HG02870 (cell line): ENCODE measurements at regions not wholly inside any gene's neighbourhood (a gene's known extent, or its start where the extent isn't known, plus 50 kb on each side); places are given as distances from the start of the nearest gene placed in this dataset.

Experiments used
- ATAC-seq: cut with Tn5 transposase; IDR thresholded peaks from one replicate; pipeline ENCODE4 v1.9.1; 2021; ENCODE audit warnings: mild to moderate bottlenecking, moderate library complexity; ENCODE audit not compliant: unreplicated experiment

DNA sequence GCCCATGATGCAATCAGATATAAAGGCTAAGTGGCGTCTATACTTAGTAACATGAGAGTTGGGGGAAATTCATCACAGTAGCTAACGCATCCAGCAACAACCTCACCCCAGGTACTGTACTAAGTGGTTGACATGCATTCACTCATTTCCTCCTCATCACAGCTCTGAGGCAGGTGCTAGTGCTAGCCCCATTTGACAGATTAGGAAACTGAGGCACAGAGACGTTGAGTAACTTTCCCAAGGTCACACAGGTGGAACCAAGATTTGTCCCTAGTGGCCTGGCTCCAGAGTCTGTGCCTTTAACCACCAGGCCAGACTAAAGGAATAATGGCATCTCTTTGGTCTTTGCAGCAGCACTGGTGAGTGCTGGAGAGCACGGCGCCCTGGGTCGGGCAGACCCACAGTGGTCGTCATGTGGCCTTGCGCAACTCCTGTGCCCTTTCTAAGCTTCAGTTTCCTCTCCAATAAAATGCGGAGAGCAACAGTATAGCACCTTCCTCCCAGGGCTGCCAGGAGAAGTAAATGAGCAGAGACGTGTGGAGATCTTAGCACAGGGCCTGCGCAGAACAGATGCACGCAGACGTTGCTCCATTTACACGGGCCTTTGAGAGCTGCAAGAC, 186.4 kb downstream of the BCOR start:
- no peak for ATAC-seq

DNA sequence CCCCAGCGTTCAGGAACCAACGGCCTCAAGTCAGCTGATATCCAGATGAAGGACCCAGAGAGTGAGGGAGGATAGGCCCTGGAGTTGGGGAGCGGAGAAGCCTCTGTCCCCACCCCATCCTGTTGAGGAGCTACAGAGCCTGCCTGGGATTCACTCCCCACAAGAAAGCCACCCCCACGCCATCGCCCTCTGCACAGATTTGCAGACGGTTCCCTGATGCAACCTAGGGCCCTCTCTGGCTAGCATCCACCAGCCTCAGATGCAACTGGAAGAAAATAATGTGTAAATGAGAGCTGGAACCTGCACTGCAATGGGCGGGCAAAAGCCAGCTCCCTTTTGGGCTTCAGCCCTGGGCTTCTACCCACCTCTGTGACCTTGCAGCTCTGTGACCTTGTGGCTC, 185.6 kb downstream of the BCOR start:
- no peak for ATAC-seq

DNA sequence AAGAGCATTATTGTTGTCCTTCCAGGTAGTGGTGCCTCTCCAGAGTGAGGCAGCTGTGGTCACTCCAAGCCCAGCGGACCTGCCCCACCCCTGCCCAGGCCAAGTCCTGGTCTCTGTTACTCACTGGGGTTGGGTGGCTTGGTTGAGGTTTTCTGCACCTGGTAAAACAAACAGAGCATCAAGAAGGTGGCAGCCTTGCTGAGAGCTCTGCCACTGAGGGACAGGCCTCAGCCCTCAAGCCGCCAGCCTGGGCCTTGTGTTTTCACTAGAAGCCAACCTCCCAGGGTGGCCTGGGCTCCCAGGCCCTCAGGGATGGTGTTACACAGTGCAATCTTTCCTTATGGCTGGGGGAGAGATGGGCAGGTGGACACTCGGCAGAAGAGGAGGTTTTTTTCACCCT, 182.7 kb downstream of the BCOR start:
- ATAC-seq: no peak

DNA sequence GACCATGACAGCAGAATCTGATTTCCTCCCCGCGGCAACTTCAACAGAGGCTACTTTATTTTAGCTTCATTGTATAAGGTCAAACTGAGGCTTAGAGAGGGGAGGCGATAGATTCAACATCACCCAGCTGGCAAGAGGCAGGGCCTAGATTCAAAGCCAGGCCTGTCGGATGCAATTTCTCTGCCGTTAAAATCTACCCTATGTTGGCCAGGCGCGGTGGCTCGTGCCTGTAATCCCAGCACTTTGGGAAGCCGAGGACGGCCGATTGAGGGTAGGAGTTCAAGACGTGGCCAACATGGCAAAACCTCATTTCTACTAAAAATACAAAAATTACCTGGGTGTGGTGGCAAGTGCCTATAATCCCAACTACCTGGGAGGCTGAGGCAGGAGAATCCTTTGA, 182.2 kb downstream of the BCOR start:
- ATAC-seq: no peak

DNA sequence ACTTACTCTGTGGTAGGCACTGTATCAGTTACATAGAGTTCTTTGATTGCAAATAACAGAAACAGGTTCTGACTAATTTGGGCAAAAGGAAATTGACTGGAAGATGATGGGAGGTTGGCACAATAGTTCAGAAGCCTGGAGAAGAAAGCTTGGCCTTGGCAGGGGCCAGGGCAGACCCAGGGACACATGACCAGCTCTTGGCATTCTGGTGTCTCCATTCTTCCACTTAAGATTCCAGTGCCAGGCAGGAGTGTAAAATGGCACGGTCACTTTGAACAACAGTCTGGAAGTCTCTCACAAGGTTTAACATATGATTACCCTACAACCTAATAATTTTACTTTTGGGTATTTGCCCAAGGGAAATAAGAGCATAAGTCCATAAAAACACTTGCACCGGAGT, 175.9 kb downstream of the BCOR start:
- no peak for ATAC-seq

DNA sequence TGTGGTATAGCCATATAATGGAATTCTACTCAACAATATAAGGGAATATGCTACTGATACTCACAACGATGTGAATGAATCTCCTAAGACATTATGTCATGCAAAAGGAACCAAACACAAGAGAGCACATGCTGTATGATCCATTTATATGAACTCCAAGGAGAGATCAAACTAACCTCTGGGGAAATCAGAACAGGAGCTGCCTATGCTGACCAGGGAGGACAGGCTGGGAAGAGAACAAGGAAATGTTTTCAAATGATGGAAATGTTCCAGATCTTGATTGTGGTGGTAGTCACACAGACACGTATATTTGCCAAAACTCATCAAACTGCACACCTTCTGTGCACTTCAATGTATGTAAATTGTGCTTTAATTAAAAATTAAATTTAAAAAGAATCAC, 175.3 kb downstream of the BCOR start:
- no peak for ATAC-seq

DNA sequence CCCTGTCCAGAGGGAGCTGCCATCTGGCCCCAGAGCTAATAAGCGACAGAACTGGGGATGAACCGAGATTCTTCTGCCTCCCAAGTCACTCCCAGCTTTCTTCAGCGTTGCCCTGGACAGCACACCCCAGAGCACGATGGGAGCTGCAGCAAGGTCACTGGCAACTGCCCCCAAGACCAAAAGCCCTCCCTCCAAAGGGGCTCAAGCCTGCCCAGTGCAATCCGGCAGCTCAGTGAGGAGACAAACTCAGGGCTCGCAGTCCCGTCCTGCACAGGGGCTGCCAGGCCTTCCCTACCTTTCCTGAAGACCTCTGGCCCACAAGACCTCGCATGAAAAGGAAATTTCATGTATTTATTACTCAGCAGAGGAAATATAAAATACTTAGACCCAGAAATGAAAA, 174.8 kb downstream of the BCOR start:
- ATAC-seq: no peak

DNA sequence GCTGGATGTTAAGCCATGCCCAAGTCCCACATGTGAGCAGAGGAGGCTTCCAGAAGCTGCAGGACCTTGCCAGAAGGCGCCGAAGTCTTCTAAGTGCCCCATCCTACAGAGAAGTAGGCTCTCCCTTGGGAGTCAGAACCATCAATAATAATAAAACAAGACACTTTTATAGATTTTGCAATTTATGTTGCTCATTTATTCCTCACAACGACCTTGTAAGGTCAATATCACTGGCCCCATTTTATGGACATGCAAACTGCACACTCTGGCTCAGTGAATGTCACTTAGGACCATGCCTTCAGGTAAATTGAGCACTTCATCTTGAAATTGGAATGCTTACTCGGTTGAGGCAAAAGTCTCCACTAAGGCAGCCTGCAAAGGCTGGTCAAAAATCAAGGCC, 170.4 kb downstream of the BCOR start:
- no peak for ATAC-seq

DNA sequence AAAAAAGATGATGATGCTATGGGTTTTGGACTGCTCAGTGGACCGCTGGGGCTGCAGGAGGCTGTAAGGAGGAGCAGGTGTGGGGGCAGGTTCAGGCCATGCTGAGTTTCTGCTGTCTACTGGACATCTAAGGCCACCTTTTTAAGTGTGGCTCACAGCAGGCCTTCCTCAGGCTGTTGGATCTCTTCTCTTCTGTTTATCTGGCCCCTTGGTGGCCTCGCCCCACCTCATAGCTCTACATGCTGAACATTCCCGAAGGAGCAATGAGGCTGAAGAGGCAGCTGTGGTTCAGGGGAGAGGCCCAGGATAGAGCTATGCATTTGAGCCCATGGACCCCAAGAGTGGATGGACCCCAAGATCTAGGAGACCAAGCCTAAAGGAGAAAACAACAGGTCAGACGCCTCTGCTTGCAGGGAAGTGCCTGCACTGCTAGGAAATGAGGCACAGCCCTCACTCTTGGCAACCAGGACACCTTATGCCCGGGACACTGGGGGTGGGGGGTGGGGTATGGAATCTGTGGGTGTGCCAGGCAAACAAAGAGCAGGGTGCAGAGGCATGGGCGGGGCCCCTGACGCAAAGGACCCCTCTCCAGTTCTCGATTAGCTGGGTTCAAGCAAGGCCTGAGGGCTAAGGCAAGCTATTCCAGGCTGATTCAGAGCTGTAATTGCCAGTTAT, 168.9 kb downstream of the BCOR start:
- ATAC-seq: no peak

DNA sequence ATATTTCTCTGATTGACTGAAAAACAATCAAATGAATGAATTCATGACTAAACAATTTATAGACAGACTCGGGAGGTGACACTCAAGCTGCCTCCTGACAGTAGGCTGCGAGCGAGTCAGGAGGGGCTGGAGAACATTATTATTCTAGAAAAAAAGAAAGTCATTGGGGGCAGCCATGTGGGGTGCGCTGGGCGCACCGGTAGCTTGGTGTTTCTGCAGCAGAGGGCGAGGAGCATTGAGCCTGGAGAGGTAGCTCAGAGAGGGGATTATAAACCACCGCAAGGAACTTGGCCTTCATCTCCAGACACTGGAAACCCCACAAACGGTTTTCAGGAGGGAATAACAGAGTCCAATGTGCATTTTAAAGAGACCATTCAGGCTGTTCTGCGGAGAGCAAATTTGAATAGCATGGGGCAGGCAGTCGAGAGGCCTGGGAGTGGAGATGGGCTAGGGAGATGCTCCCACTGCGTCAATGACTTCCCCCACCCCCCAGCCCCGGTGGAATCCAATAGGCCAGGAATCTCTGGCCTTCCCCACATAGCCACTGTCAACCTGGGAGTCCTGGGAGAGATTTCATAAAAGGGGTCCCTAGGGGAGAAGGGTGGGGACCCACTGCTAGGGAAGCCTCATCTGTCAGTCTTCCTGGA, 168.3 kb downstream of the BCOR start:
- no peak for ATAC-seq

DNA sequence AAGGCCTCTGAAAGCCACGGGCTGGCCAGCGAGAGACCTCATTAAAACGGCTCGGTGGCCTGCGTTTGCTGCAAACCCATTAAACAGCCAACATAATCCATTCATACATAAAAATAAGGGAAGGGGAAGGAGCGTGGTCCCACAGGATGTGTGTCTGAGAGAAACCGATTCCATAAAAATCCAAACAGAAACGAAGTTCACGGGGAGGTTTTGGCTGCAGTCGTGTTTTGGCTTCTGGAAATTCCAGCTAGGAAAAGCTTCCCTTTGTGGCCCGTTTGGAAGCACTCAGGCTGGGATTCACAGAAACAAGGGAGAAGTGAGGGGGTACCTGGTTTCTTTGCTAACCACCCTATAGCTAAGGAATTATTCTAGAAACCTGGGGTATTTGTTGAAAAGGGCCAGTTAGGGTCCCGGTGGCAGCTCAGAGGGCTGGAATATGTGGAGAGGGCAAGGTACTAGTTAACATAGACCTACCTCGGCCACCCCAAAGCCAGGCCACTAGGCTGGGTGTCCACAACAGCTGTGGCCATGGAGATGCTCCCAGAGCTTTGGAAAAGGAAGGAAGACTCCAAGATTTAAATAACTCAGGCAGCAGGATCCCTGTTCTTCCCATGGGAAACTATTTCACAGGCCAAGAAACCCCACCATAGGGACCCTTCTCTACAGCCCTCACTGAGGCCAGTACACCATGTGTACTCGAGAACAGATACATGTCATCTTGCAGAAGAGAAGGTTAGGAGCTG, 166.8 kb downstream of the BCOR start:
- ATAC-seq: no peak

DNA sequence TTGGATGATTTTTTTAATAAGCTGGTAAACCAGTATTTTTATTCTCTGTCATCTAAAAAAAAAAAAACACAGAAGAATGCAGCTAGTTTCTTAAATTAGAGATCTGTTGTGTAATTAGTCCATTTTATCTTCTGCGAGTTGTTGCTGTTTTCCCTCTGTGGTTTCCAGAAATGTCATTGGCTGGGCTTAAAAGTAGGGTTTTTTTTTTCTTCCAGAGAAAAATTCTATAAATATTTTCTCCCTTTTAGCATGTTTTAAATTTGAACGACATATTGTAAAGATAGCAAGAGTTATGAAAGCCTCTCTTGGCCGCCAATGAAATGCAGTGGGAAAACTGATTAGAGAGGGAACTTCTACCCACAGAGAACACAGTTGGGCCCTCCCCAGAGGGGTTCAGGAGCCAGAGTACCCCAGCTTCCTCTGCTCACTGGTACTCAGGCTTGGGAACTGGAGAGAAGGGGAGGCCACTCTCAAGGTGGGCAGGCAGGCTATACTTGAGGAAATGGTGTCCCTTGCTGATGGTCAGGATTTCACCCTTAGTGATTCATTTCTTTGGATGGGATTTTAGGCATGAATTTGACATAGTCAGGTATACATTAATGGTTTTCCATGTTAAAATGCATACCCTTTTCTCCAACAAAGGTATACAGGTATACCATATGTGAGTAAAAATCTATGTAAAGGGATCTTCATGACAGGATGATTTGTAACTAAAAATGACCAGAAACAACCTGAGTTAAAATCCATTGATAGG, 166.1 kb downstream of the BCOR start:
- no peak for ATAC-seq

DNA sequence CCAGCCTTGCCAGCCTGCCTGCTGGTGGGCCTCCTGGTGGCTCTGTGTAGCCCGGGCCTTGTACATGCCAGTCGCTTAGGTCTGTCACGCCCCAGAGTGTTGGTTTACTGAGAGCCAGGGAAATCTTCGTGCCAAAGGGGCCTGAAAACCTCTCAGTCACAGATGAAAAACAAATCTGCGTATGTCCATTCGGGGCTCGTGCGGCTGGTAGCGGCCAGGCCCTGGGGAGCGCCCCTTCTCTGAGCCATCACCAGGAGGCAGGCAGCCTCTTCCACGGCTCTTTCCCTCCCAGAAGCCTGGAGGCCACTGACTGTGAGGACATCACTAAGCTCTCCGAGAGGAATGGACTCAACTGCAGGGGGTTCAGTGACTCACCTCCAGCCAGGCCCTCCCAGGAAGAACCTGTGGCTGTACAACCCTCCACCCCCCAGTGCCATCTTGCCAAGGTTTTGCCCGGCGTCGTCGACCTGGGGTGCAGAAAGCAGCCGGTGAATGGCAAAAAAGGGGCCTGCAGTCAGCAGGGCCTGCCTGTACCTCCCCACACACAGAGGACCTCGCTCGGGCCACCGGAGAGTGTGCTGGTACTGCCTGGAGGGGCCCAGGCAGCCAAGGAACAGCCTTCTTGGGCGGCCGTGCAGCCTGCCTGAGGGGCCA, 162.2 kb downstream of the BCOR start:
- ATAC-seq: no peak

DNA sequence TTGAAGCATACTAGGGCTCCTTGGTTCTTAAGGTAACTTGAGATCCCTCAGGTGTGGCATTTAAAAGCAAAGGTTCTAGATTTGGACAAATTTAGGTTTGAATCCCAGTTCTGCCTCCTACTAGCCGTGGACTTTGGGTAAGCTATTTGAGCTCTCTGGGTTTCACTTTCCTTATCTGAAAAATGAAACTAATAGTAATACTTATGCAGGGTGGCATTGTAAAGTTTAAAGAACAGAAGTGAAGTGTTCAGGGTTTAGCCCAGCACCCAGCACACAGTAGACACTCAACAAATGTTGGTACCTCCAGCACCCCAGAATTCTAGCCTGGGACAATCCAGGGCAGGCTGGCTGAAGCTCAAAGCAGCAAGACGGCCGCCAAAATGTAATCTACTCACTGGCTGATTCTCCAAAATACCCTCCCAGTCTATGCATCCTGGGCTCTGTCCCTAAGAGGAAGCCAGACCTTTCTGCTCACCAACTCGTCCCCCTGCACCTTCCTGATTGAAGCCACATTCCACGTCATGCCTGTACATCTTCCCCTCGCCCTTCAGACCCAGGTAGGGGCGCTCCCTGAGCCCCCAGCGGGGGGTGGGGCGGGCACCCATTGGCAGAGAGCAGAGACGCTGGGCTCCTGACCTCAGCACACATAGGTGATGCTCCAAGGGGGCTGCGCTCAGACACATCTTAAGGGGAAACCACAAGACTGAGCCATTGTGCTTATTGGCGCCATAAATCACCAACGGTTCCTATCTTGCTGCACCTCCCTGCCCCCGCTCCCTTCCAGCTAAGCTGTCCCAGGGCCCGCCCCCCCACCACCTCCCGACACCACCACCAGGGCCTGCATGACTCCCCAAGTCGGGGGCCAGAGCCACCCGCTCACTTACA, 160.6 kb downstream of the BCOR start:
- no peak for ATAC-seq

DNA sequence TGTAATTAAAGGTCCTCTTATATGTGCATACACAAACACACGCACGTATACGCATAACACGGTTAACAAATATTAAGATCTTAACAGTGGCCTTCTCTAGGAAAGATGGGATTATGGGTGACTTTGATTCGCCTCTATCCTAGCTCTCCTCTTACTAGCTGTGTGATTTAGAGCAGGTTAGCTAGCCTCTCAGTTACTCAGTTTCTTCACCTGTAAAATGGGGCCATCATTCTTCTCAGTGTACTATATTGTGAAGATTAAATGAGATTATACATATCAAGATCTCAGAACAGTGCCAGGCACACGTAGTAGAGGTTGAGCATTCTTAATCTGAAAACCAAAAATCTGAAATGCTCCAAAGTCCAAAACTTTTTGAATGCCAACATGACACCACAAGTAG, 159.3 kb downstream of the BCOR start:
- no peak for ATAC-seq

DNA sequence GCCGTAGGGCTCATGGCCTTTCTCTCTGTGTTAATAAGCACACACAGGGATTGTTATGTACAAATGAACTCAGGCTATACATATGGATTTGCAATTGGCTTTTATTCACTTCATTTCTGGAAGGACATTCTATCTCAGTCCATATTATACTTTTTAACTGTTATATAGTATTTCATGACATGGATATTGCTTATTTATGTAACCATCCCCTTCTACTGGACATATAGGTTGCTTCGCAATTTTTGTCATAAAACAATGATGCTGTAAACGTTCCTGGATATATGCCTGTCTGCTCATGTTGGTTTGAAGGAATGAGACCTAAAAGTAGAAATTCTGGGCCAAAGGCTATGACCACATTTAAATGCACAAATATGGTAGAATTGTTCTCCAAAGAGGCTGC, 158.1 kb downstream of the BCOR start:
- ATAC-seq: no peak

DNA sequence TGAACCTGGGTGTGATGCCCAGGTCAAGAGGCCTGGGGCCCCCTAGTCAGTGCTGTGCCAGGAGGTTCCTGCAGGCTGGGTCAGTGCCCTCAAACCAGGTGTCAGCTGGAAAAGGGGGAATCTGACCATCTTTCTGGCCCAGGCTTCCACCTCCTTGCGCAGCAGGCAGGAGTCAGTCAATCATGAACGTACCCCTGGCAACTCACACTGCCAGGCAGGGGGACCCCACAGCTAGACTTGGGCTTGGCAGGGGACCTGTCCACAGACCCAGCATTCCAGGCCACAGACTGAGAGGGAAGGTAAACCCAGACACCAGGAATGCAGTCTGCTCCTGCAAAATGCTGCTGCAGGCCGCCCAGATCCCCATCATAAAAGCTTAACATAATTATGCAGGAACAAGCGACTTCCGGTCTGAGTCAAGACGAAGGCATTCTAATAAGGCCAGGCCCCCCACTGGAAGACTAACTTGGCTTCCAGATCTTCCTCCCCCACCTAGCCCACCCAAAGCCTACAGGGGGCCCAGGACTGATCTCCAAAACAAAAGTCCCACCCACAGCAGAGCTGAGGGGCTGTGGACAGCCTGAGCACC, 156.3 kb downstream of the BCOR start:
- no peak for ATAC-seq

DNA sequence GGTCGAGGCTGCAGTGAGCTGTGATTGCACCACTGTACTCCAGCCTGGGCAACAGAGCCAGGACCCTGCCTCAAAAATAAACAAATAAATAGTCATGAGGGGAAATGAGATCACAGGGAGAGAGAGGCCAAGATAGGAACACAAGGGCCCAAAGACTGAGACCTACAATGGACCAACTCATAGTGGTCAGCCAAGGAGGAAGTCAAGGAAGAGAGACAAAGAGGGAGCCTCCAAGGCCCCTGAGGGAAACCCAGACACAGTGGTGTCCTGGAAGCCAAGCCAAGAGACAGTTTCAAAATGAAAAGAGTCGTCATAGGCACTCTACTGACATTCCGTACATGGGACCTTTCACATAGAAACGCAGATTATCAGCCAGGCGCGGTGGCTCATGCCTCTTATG, 153.3 kb downstream of the BCOR start:
- ATAC-seq: no peak

DNA sequence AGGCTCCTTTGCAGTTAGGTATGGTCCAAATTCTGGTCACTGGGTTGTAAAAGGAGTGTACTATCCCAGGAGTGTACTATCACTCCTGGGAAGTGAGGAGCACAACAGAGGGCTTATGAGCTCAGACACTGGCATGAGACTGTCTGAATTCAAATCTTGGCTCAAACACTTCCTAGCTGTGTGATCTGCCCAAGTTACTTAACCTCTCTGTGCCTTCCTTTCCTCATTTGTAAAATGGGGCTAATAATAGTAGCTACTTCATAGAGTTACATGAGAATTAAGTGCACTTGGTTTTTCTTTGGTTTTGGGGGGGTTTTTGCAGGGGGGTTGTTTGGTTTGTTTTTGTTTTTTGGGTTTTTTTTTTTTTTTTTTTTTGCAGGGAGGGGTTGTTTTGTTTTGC, 152.0 kb downstream of the BCOR start:
- no peak for ATAC-seq
